HG02642 (cell line): ENCODE measurements at regions not wholly inside any gene's neighbourhood (a gene's known extent, or its start where the extent isn't known, plus 50 kb on each side); places are given as distances from the start of the nearest gene placed in this dataset.
"Not testable (repeated sequence)": the region's sequence is repeated elsewhere in the genome, so short reads cannot be mapped to it uniquely, and the experiment has no call there.

Experiments
- ATAC-seq: cut with Tn5 transposase; IDR thresholded peaks from one replicate; pipeline ENCODE4 v1.9.1; 2021; ENCODE audit warnings: mild to moderate bottlenecking; ENCODE audit not compliant: unreplicated experiment, poor library complexity

GRCh38 chr10:53025765-53026164, 253.2 kb upstream of the MBL2 start:
- not testable (repeated sequence) for ATAC-seq

- no peak for ATAC-seq
These were observed 252.7 kb upstream of the MBL2 start for GRCh38 chr10:53025172-53025711.

- no peak for ATAC-seq
These were observed 250.8 kb upstream of the MBL2 start for GRCh38 chr10:53023411-53023810.

- no peak for ATAC-seq
These were observed 250.1 kb upstream of the MBL2 start for GRCh38 chr10:53022611-53023088.

- ATAC-seq = peak; percentile 67
These were observed 240.7 kb upstream of the MBL2 start for GRCh38 chr10:53013201-53013810.

- no peak for ATAC-seq
These were observed 237.7 kb upstream of the MBL2 start for GRCh38 chr10:53009961-53010907.

- ATAC-seq = no peak
These were observed 234.9 kb upstream of the MBL2 start for GRCh38 chr10:53007527-53007842.

GRCh38 chr10:53006663-53007526, 234.3 kb upstream of the MBL2 start:
- ATAC-seq = no peak

GRCh38 chr10:53005612-53006345, 233.2 kb upstream of the MBL2 start:
- no peak for ATAC-seq

- ATAC-seq = peak; percentile 62
These were observed 230.5 kb upstream of the MBL2 start for GRCh38 chr10:53003094-53003493.

GRCh38 chr10:52999681-53000080, 227.1 kb upstream of the MBL2 start:
- no peak for ATAC-seq

- no peak for ATAC-seq
These were observed 226.7 kb upstream of the MBL2 start for GRCh38 chr10:52999258-52999657.

- ATAC-seq = no peak
These were observed 224.4 kb upstream of the MBL2 start for GRCh38 chr10:52997007-52997406.

- no peak for ATAC-seq
These were observed 221.8 kb upstream of the MBL2 start for GRCh38 chr10:52994370-52994769.

- ATAC-seq = no peak
These were observed 220.5 kb upstream of the MBL2 start for GRCh38 chr10:52993109-52993508.

GRCh38 chr10:52992567-52992966, 220.0 kb upstream of the MBL2 start:
- no peak for ATAC-seq

GRCh38 chr10:52988923-52989322, 216.3 kb upstream of the MBL2 start:
- no peak for ATAC-seq

- ATAC-seq = no peak
These were observed 213.5 kb upstream of the MBL2 start for GRCh38 chr10:52986125-52986524.

- ATAC-seq = no peak
These were observed 211.6 kb upstream of the MBL2 start for GRCh38 chr10:52984169-52984568.
